H9 (cell line): ENCODE measurements at regions not wholly inside any gene's neighbourhood (a gene's known extent, or its start where the extent isn't known, plus 50 kb on each side); places are given as distances from the start of the nearest gene placed in this dataset.

Experiments
- DNase-seq: peaks from one replicate; pipeline ENCODE4 v3.0.0-alpha.2; 2017
- H2AFZ ChIP-seq: one replicate; pipeline ENCODE4 v1.6.1; 2013; ENCODE audit warnings: mild to moderate bottlenecking, low read length, control low read depth, moderate library complexity
- H2AK5ac ChIP-seq: 2 replicates; pipeline ENCODE4 v1.6.1; 2013; ENCODE audit warnings: low read length, control low read depth, mixed read lengths; ENCODE audit not compliant: insufficient read length
- H2BK120ac ChIP-seq: one replicate; pipeline ENCODE4 v1.6.1; 2013; ENCODE audit warnings: low read depth, mild to moderate bottlenecking, low read length, control low read depth, inconsistent platforms; ENCODE audit not compliant: poor library complexity, severe bottlenecking
- H2BK12ac ChIP-seq: 2 replicates; pipeline ENCODE4 v1.6.1; 2013; ENCODE audit warnings: low read length, control low read depth, mixed read lengths, low read depth; ENCODE audit not compliant: insufficient read length
- H2BK15ac ChIP-seq: 2 replicates; pipeline ENCODE4 v1.6.1; 2013; ENCODE audit warnings: low read depth, low read length, control low read depth
- H2BK20ac ChIP-seq: one replicate; pipeline ENCODE4 v1.6.1; 2013; ENCODE audit warnings: low read depth, mild to moderate bottlenecking, low read length, control low read depth, inconsistent platforms; ENCODE audit not compliant: poor library complexity, severe bottlenecking
- H2BK5ac ChIP-seq: 2 replicates; pipeline ENCODE4 v1.6.1; 2013; ENCODE audit warnings: low read length, control low read depth, mixed read lengths; ENCODE audit not compliant: insufficient read length
- H3K14ac ChIP-seq: 2 replicates; pipeline ENCODE4 v1.6.1; 2013; ENCODE audit warnings: low read length, control low read depth; ENCODE audit not compliant: insufficient read depth
- H3K18ac ChIP-seq: 2 replicates; pipeline ENCODE4 v1.6.1; 2013; ENCODE audit warnings: low read depth, mild to moderate bottlenecking, mixed read lengths, low read length, control low read depth; ENCODE audit not compliant: insufficient read length
- H3K23ac ChIP-seq: 2 replicates; pipeline ENCODE4 v1.6.1; 2013; ENCODE audit warnings: low read length, control low read depth, mixed read lengths, low read depth; ENCODE audit not compliant: insufficient read length
- H3K23me2 ChIP-seq: 2 replicates; pipeline ENCODE4 v1.6.1; 2013; ENCODE audit warnings: low read depth, mild to moderate bottlenecking, mixed read lengths, low read length, control low read depth; ENCODE audit not compliant: insufficient read length, poor library complexity, severe bottlenecking
- H3K27ac ChIP-seq: 2 replicates; pipeline ENCODE4 v1.5.1; 2013; ENCODE audit warnings: low read length, control low read depth, mixed read lengths, low read depth; ENCODE audit not compliant: insufficient read length
- H3K27me3 ChIP-seq: 2 replicates; pipeline ENCODE4 v1.6.1; 2013; ENCODE audit warnings: low read length, control low read depth, inconsistent platforms; ENCODE audit not compliant: insufficient read depth
- H3K4ac ChIP-seq: 2 replicates; pipeline ENCODE4 v1.6.1; 2013; ENCODE audit warnings: low read depth, mild to moderate bottlenecking, control low read depth, inconsistent platforms, low read length, moderate library complexity
- H3K4me1 ChIP-seq: 2 replicates; pipeline ENCODE4 v1.6.1; 2013; ENCODE audit warnings: low read length, control low read depth, inconsistent platforms; ENCODE audit not compliant: insufficient read depth
- H3K4me2 ChIP-seq: 2 replicates; pipeline ENCODE4 v1.6.1; 2013; ENCODE audit warnings: low read length, control low read depth, mixed read lengths; ENCODE audit not compliant: insufficient read length, insufficient read depth
- H3K56ac ChIP-seq: 2 replicates; pipeline ENCODE4 v1.6.1; 2013; ENCODE audit warnings: low read depth, mild to moderate bottlenecking, mixed read lengths, low read length, control low read depth; ENCODE audit not compliant: insufficient read length
- H3K79me1 ChIP-seq: 2 replicates; pipeline ENCODE4 v1.6.1; 2013; ENCODE audit warnings: low read depth, mild to moderate bottlenecking, moderate library complexity, low read length, control low read depth, inconsistent platforms; ENCODE audit not compliant: insufficient read depth, poor library complexity, severe bottlenecking
- H3K79me2 ChIP-seq: 2 replicates; pipeline ENCODE4 v1.6.1; 2013; ENCODE audit warnings: low read length, control low read depth, inconsistent platforms; ENCODE audit not compliant: insufficient read depth
- H3K9ac ChIP-seq: 2 replicates; pipeline ENCODE4 v1.6.1; 2013; ENCODE audit warnings: low read length, control low read depth, mixed read lengths; ENCODE audit not compliant: insufficient read length; ENCODE audit errors: extremely low read depth
- H3K9me3 ChIP-seq: one replicate; pipeline ENCODE4 v1.6.1; 2013; ENCODE audit warnings: low read depth, low read length, inconsistent platforms; ENCODE audit not compliant: control insufficient read depth
- H3T11ph ChIP-seq: one replicate; pipeline ENCODE4 v1.6.1; 2013; ENCODE audit warnings: mild to moderate bottlenecking, low read length, control low read depth, inconsistent platforms
- H4K20me1 ChIP-seq: one replicate; pipeline ENCODE4 v1.6.1; 2013; ENCODE audit not compliant: control insufficient read depth, insufficient read length, insufficient read depth
- H4K5ac ChIP-seq: 2 replicates; pipeline ENCODE4 v1.6.1; 2013; ENCODE audit warnings: low read depth, mild to moderate bottlenecking, mixed read lengths, low read length, control low read depth; ENCODE audit not compliant: insufficient read length
- H4K8ac ChIP-seq: replicated peaks from 2 replicates; pipeline ENCODE4 v1.6.1; 2013; ENCODE audit warnings: low read length, control low read depth, mixed read lengths, low read depth; ENCODE audit not compliant: insufficient read length
- H4K91ac ChIP-seq: 2 replicates; pipeline ENCODE4 v1.6.1; 2013; ENCODE audit warnings: low read depth, mild to moderate bottlenecking, moderate library complexity, mixed read lengths, low read length, control low read depth; ENCODE audit not compliant: insufficient read length
- H3K27ac Mint-ChIP-seq, 3 experiments: 2 replicates in 2 of 3; 3 replicates in 1 of 3; pipeline ENCODE4 v1.8.0; 2020 to 2021; ENCODE audit warnings: mixed read lengths in 3 of 3, mild to moderate bottlenecking in 1 of 3, moderate library complexity in 1 of 3
- H3K27me3 Mint-ChIP-seq: 2 replicates; pipeline ENCODE4 v1.8.0; 2021; ENCODE audit warnings: low read depth, mild to moderate bottlenecking, moderate library complexity, mixed read lengths
- H3K36me3 Mint-ChIP-seq, 3 experiments: 2 replicates in 2 of 3; 3 replicates in 1 of 3; pipeline ENCODE4 v1.8.0; 2020 to 2021; ENCODE audit warnings: low read depth in 3 of 3, mixed read lengths in 3 of 3; ENCODE audit not compliant: insufficient read depth in 1 of 3
- H3K4me1 Mint-ChIP-seq, 2 experiments: 2 replicates each; pipeline ENCODE4 v1.8.0; 2020; ENCODE audit warnings: mixed read lengths in 2 of 2
- H3K4me3 Mint-ChIP-seq, 2 experiments: 2 replicates in 1 of 2; 3 replicates in 1 of 2; pipeline ENCODE4 v1.8.0; 2020 to 2021; ENCODE audit warnings: mild to moderate bottlenecking in 2 of 2, mixed read lengths in 2 of 2, moderate library complexity in 1 of 2
- H3K9me3 Mint-ChIP-seq, 2 experiments: 2 replicates in 1 of 2; 3 replicates in 1 of 2; pipeline ENCODE4 v1.8.0; 2020; ENCODE audit warnings: mild to moderate bottlenecking in 2 of 2, mixed read lengths in 2 of 2, moderate library complexity in 1 of 2
- CTCF ChIP-seq: fragments of 200-600 bp; sonication (generic); conservative IDR thresholded peaks from 3 replicates; pipeline ENCODE4 v1.8.0; 2021; ENCODE audit warnings: antibody characterized with exemption, mild to moderate bottlenecking

GRCh38 chr1:21379571-21379970 is 60.4 kb upstream of the NBPF3 start:
- Histone ChIP-seq H2BK15ac (no peak overlapping the region), H3T11ph (no peak overlapping the region), H2BK12ac (no peak overlapping the region), H3K4me1 (no peaks in the 10 kb centered on the region), H2BK20ac (no peak overlapping the region), H3K79me1 (no peaks in the 10 kb centered on the region), H2AK5ac (no peak overlapping the region), H3K4me2 (no peak overlapping the region), H2BK120ac (no peak overlapping the region), H3K14ac (no peak overlapping the region), H2AFZ (no peak overlapping the region), H3K9me3 (no peaks in the 10 kb centered on the region), H4K91ac (no peak overlapping the region), H3K23me2 (no peaks in the 10 kb centered on the region), H4K5ac (no peak overlapping the region), H3K23ac (no peak overlapping the region), H4K20me1 (no peaks in the 10 kb centered on the region), H3K4ac (no peak overlapping the region), H3K18ac (no peak overlapping the region), H3K56ac (no peak overlapping the region), H3K9ac (no peak overlapping the region), H2BK5ac (no peak overlapping the region), H3K27ac (no peak overlapping the region), H4K8ac (no peak overlapping the region), H3K27me3 (no peaks in the 10 kb centered on the region), H3K79me2 (no peaks in the 10 kb centered on the region)
- peaks cover 9 to 14% of the 10 kb centered on the region in 2 experiments for H3K4me1 Mint-ChIP-seq
- TF ChIP-seq CTCF, result no peak
- H3K9me3 Mint-ChIP-seq, result peaks cover 5% of the 10 kb centered on the region in 2 experiments
- H3K36me3 Mint-ChIP-seq, result peaks cover 3 to 4% (median 4%) of the 10 kb centered on the region in 3 experiments; a peak in 3 of 7 replicates
- no peak overlapping the region for H3K4me3 Mint-ChIP-seq
- H3K27me3 Mint-ChIP-seq, result peaks cover 9% of the 10 kb centered on the region
- DNase-seq, result no peak
- H3K27ac Mint-ChIP-seq, result no peak overlapping the region
